HG02973 (cell line): ENCODE measurements at regions not wholly inside any gene's neighbourhood (a gene's known extent, or its start where the extent isn't known, plus 50 kb on each side); places are given as distances from the start of the nearest gene placed in this dataset.

ENCODE experiments used
- ATAC-seq: cut with Tn5 transposase; IDR thresholded peaks from one replicate; pipeline ENCODE4 v1.9.1; 2021; ENCODE audit warnings: moderate library complexity; ENCODE audit not compliant: unreplicated experiment

GRCh38 chr14:58941629-58942028 is 246.8 kb upstream of the DAAM1 start:
- no peak for ATAC-seq

- no peak for ATAC-seq
Measured at GRCh38 chr14:58942516-58942915, 246.0 kb upstream of the DAAM1 start.

GRCh38 chr14:58944343-58944967 is 244.0 kb upstream of the DAAM1 start:
- no peak for ATAC-seq

GRCh38 chr14:58944968-58945356 is 243.5 kb upstream of the DAAM1 start:
- no peak for ATAC-seq

GRCh38 chr14:58946431-58946830 is 242.0 kb upstream of the DAAM1 start:
- no peak for ATAC-seq

- no peak for ATAC-seq
Measured at GRCh38 chr14:58947156-58947555, 241.3 kb upstream of the DAAM1 start.

GRCh38 chr14:58947814-58948445 is 240.5 kb upstream of the DAAM1 start:
- no peak for ATAC-seq

GRCh38 chr14:58950555-58950954 is 237.9 kb upstream of the DAAM1 start:
- ATAC-seq, result no peak

GRCh38 chr14:58951143-58951542 is 237.3 kb upstream of the DAAM1 start:
- no peak for ATAC-seq

GRCh38 chr14:58954052-58954451 is 234.4 kb upstream of the DAAM1 start:
- ATAC-seq, result no peak

GRCh38 chr14:58954901-58955861 is 233.3 kb upstream of the DAAM1 start:
- peak; percentile 38 for ATAC-seq

- no peak for ATAC-seq
Measured at GRCh38 chr14:58961045-58961731, 227.3 kb upstream of the DAAM1 start.

- ATAC-seq, result no peak
Measured at GRCh38 chr14:58963873-58964597, 224.4 kb upstream of the DAAM1 start.

- no peak for ATAC-seq
Measured at GRCh38 chr14:58964598-58964928, 223.9 kb upstream of the DAAM1 start.

- ATAC-seq, result no peak
Measured at GRCh38 chr14:58965601-58966000, 222.9 kb upstream of the DAAM1 start.

- no peak for ATAC-seq
Measured at GRCh38 chr14:58966997-58967396, 221.5 kb upstream of the DAAM1 start.

GRCh38 chr14:58969951-58970751 is 218.3 kb upstream of the DAAM1 start:
- no peak for ATAC-seq

GRCh38 chr14:58972233-58973017 is 216.0 kb upstream of the DAAM1 start:
- ATAC-seq, result no peak

GRCh38 chr14:58977366-58977765 is 211.1 kb upstream of the DAAM1 start:
- no peak for ATAC-seq
